Upper lobe of right lung (tissue), 1 donor: ENCODE measurements at regions not wholly inside any gene's neighbourhood (a gene's known extent, or its start where the extent isn't known, plus 50 kb on each side); places are given as distances from the start of the nearest gene placed in this dataset.

Source experiments
- ATAC-seq: fragments of 200-7000 bp; cut with Tn5 transposase; one replicate; pipeline ENCODE4 v1.9.1; 2020; ENCODE audit warnings: mild to moderate bottlenecking, moderate library complexity
- DNase-seq: peaks from one replicate; pipeline ENCODE4 v3.0.0-alpha.2; 2020
- H3K27ac ChIP-seq: fragments of 200-600 bp; one replicate; pipeline ENCODE4 v1.8.0; 2022
- H3K27me3 ChIP-seq: fragments of 200-600 bp; one replicate; pipeline ENCODE4 v1.8.0; 2022; ENCODE audit warnings: mild to moderate bottlenecking
- H3K36me3 ChIP-seq: fragments of 200-600 bp; one replicate; pipeline ENCODE4 v1.8.0; 2022
- H3K4me1 ChIP-seq: fragments of 200-600 bp; one replicate; pipeline ENCODE4 v1.8.0; 2022
- H3K4me3 ChIP-seq: fragments of 200-600 bp; one replicate; pipeline ENCODE4 v1.8.0; 2022; ENCODE audit warnings: mild to moderate bottlenecking
- H3K9me3 ChIP-seq: fragments of 200-600 bp; one replicate; pipeline ENCODE4 v1.8.0; 2022
- CTCF ChIP-seq: fragments of 200-600 bp; IDR thresholded peaks from one replicate; pipeline ENCODE4 v1.8.0; 2022; ENCODE audit warnings: antibody characterized with exemption
- intact Hi-C: fragments of 100-400 bp; cut with DNase I; formaldehyde crosslinking; loops from one replicate; pipeline ENCODE4 v1.11.0; 2022
- donor health status: DM: no; HTN: yes; CAD: no; lungs with severe emphysema.

- H3K27ac ChIP-seq: no peak overlapping the region
- intact Hi-C loops: no loop called here
- TF ChIP-seq CTCF: peak; percentile 89
- H3K9me3 ChIP-seq: no peaks in the 10 kb centered on the region
- peak; percentile 87 for ATAC-seq
- H3K27me3 ChIP-seq: peaks cover 4% of the 10 kb centered on the region
- H3K36me3 ChIP-seq: no peaks in the 10 kb centered on the region
- H3K4me1 ChIP-seq: no peaks in the 10 kb centered on the region
- no peak for DNase-seq
- no peak overlapping the region for H3K4me3 ChIP-seq
These were observed 56.1 kb upstream of the SLC35G4 start for GRCh38 chr18:11553098-11553940.

- no peak for ATAC-seq
- peaks cover 4% of the 10 kb centered on the region for H3K27me3 ChIP-seq
- no peak overlapping the region for H3K4me3 ChIP-seq
- DNase-seq: no peak
- intact Hi-C loops: no loop called here
- H3K27ac ChIP-seq: no peak overlapping the region
- H3K9me3 ChIP-seq: peaks cover 8% of the 10 kb centered on the region
- H3K4me1 ChIP-seq: no peaks in the 10 kb centered on the region
- TF ChIP-seq CTCF: no peak
- H3K36me3 ChIP-seq: no peaks in the 10 kb centered on the region
These were observed 60.4 kb upstream of the SLC35G4 start for GRCh38 chr18:11548916-11549551.

- no peak for TF ChIP-seq CTCF
- peaks cover 15% of the 10 kb centered on the region for H3K9me3 ChIP-seq
- H3K27ac ChIP-seq: no peak overlapping the region
- intact Hi-C loops: no loop called here
- H3K4me3 ChIP-seq: no peak overlapping the region
- DNase-seq: no peak
- H3K27me3 ChIP-seq: peaks cover 4% of the 10 kb centered on the region
- no peaks in the 10 kb centered on the region for H3K36me3 ChIP-seq
- H3K4me1 ChIP-seq: no peaks in the 10 kb centered on the region
- ATAC-seq: no peak
These were observed 61.0 kb upstream of the SLC35G4 start for GRCh38 chr18:11548396-11548795.

GRCh38 chr18:11544060-11544633, 65.2 kb upstream of the SLC35G4 start:
- DNase-seq: no peak
- no peak for ATAC-seq
- no peak overlapping the region for H3K4me3 ChIP-seq
- intact Hi-C loops: no loop called here
- H3K36me3 ChIP-seq: no peaks in the 10 kb centered on the region
- H3K27me3 ChIP-seq: no peaks in the 10 kb centered on the region
- no peak for TF ChIP-seq CTCF
- H3K27ac ChIP-seq: no peak overlapping the region
- no peaks in the 10 kb centered on the region for H3K4me1 ChIP-seq
- peaks cover 15% of the 10 kb centered on the region for H3K9me3 ChIP-seq

- Histone ChIP-seq H3K36me3 (no peaks in the 10 kb centered on the region), H3K9me3 (peaks cover 15% of the 10 kb centered on the region), H3K4me1 (no peaks in the 10 kb centered on the region), H3K27me3 (no peaks in the 10 kb centered on the region), H3K4me3 (no peak overlapping the region), H3K27ac (no peak overlapping the region)
- intact Hi-C loops: no loop called here
- no peak for TF ChIP-seq CTCF
- no peak for DNase-seq
- no peak for ATAC-seq
These were observed 68.2 kb upstream of the SLC35G4 start for GRCh38 chr18:11541179-11541578.
